Omental fat pad (tissue), 3 donors: ENCODE measurements at regions not wholly inside any gene's neighbourhood (a gene's known extent, or its start where the extent isn't known, plus 50 kb on each side); places are given as distances from the start of the nearest gene placed in this dataset.

Experiments used
- ATAC-seq: fragments of 150-250 bp; one replicate; pipeline ENCODE4 v1.9.1; 2016; ENCODE audit warnings: mild to moderate bottlenecking, moderate library complexity; ENCODE audit not compliant: low FRiP score
- DNase-seq: peaks from one replicate; pipeline ENCODE4 v3.0.0-alpha.2; 2019; ENCODE audit warnings: low spot score
- TF ChIP-seq, protein P1 (sequence below), 3 donors: fragments of 450-650 bp; IDR thresholded peaks; one replicate each; pipeline ENCODE4 v1.5.1; 2016 to 2017; ENCODE audit warnings: antibody characterized with exemption in 3 of 3, mild to moderate bottlenecking in 3 of 3, moderate library complexity in 2 of 3

DNA sequence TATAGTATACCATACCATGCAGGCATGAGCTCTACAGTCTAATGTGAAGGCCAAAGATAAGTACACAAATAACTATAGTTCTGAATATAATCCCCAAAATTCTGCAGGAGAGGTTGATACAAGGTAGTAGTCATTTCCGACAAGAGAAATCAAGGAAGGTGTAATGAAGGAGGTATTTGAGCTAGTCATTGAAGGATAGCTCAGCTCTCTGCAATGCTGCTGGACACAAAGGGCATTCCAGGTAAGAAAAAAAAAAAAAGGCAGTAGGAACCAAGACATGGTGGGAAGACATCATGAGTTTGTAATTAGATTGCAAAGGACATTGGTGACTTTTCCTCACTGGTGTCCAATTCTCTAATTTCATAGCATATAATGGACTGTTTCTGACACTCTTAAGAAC is 285.3 kb downstream of the AHR start:
- ATAC-seq (no peak), DNase-seq (no peak)
- TF ChIP-seq, protein P1, sequence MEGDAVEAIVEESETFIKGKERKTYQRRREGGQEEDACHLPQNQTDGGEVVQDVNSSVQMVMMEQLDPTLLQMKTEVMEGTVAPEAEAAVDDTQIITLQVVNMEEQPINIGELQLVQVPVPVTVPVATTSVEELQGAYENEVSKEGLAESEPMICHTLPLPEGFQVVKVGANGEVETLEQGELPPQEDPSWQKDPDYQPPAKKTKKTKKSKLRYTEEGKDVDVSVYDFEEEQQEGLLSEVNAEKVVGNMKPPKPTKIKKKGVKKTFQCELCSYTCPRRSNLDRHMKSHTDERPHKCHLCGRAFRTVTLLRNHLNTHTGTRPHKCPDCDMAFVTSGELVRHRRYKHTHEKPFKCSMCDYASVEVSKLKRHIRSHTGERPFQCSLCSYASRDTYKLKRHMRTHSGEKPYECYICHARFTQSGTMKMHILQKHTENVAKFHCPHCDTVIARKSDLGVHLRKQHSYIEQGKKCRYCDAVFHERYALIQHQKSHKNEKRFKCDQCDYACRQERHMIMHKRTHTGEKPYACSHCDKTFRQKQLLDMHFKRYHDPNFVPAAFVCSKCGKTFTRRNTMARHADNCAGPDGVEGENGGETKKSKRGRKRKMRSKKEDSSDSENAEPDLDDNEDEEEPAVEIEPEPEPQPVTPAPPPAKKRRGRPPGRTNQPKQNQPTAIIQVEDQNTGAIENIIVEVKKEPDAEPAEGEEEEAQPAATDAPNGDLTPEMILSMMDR (IDR thresholded peaks at IDR 0.05): no peak

DNA sequence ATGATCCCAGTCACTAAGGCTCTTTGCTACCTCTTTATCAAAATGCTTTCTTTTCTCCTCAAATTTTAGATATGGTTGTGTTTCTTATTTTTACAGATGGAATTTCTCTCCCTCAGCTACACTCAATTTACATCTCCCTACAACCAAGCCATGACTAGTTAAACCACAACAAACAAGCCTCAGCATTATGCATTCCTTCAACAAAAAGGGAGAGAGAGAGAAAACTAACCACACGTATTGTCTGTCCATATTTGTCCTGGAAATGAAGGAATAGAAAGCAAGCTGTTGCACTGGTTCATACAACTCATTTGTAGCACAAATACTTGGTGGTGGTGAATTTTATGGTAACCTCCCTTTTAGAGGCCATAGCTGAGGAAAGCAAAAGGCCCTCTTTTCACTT is 286.4 kb downstream of the AHR start:
- DNase-seq (no peak), ATAC-seq (no peak)
- TF ChIP-seq, protein P1 (IDR thresholded peaks at IDR 0.05): no peak

DNA sequence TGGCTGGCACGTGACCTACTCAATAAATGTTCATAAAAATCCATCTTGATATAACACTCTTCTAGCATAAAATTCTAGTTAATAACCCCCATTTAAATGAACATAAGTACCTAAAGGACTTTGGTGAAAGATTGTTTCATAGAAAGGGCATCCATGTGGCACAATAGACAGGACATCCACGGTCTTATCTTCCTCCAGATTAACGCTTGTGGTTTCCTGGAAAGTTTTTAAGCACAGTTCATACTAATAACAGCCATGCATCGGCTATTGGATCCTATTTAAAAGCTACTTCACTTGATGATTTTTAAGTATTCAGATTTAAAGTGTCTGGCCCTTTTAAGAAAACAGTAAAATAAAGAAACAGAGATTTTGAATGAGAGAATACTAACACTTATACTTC is 288.3 kb downstream of the AHR start:
- TF ChIP-seq, protein P1 (IDR thresholded peaks at IDR 0.05): no peak
- ATAC-seq (no peak), DNase-seq (no peak)

DNA sequence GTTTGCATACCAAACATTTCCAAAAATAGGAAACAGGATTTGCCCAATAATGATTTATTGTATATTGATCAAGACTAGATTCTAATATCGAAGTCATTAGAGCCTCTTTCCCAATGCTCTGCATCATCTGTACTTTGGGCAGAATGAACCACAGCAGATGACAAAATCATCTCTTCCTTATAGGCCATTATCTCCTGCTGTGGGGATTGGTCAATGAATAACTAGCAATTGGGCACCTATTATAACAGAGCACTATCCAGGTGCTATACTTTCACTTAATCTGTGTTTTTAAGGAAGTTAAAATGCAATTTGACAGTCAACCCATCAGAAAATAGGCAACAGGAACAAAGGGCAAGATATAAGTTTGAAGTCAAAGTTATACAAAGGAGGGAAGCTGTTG is 290.3 kb downstream of the AHR start:
- DNase-seq (no peak), ATAC-seq (no peak)
- TF ChIP-seq, protein P1 (IDR thresholded peaks at IDR 0.05): no peak

DNA sequence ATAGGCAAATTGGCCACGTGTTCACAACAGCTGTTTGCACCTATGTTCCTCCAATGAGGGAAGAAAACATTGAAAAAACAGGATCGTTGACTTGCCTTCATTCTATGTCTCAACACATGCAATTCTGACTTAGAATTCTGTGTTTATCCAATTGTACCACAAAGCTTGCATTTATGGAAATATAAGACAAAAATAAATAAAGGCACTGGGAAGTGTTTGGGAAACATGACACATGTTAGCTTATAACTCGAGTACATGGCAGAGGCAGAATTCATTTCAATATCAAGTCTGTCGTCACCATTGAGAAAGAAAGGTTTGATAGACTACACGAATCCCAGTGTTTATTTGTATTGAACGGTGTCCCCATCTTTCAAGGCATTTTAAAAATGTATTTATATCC is 291.2 kb downstream of the AHR start:
- ATAC-seq (no peak), DNase-seq (no peak)
- TF ChIP-seq, protein P1 (IDR thresholded peaks at IDR 0.05): no peak

DNA sequence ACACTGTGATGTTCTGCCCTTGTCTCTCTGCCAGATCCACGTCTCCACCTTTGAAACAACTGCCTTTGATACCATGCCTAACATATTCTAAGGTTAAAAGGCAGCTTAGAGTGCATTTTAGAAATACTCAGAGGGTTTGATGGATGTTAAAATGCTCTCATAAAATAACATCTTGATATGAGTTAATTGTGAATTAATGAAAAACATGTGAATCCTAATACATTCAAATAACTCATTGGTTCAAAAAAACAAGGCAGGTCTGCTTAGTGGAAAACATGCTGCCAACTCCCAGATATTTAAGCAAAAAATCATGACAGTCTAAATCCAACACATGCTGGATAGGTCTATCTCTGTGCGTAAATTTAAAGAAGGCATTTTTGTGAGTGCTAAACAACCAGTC is 291.8 kb downstream of the AHR start:
- ATAC-seq (no peak), DNase-seq (no peak)
- TF ChIP-seq, protein P1 (IDR thresholded peaks at IDR 0.05): no peak

DNA sequence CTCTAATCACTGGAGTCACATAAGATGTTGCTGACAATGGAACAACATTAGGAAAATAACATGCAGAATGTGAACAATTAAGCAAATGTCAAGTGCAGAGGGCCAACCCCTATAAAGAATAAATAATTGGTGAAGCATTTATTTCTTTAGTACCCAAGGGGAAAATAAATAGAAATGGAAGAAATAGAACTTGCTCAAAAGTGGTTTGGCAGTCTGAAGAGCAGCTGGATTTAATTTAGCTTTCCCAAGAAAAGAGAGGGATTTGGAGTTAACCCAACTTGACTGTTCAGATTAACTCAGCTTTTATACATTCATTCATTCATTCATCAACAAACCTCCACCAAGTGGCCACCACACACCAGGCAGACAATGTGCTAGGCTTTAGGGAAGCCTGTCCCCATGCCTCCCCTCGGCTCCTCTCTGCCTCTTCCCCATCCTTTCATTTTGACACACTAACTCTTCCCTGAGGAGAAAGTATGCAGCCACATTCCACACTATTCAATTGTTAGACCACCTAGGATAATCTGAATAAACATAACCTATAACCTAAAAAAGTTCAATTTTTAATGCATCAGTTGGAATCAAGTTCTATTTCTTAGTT is 295.5 kb downstream of the AHR start:
- TF ChIP-seq, protein P1 (IDR thresholded peaks at IDR 0.05): no peak
- no peak for ATAC-seq

More for the DNA sequence above, 295.5 kb downstream of the AHR start:
- no peak for DNase-seq
